GM19467 (cell line): ENCODE measurements at regions not wholly inside any gene's neighbourhood (a gene's known extent, or its start where the extent isn't known, plus 50 kb on each side); places are given as distances from the start of the nearest gene placed in this dataset.

Experiments
- ATAC-seq: cut with Tn5 transposase; IDR thresholded peaks from one replicate; pipeline ENCODE4 v1.9.1; 2021; ENCODE audit warnings: mild to moderate bottlenecking, moderate library complexity; ENCODE audit not compliant: unreplicated experiment

GRCh38 chr3:107082527-107082926 is 294.7 kb upstream of the CCDC54 start:
- no peak for ATAC-seq

GRCh38 chr3:107085261-107085660 is 292.0 kb upstream of the CCDC54 start:
- no peak for ATAC-seq

- ATAC-seq: no peak
Observed at GRCh38 chr3:107092121-107092520, 285.1 kb upstream of the CCDC54 start.

GRCh38 chr3:107098864-107099263 is 278.4 kb upstream of the CCDC54 start:
- ATAC-seq: no peak

GRCh38 chr3:107100137-107100536 is 277.1 kb upstream of the CCDC54 start:
- no peak for ATAC-seq

GRCh38 chr3:107100573-107100972 is 276.7 kb upstream of the CCDC54 start:
- no peak for ATAC-seq

GRCh38 chr3:107103786-107104185 is 273.5 kb upstream of the CCDC54 start:
- ATAC-seq: no peak

- no peak for ATAC-seq
Observed at GRCh38 chr3:107106316-107106715, 270.9 kb upstream of the CCDC54 start.

GRCh38 chr3:107106907-107107306 is 270.3 kb upstream of the CCDC54 start:
- no peak for ATAC-seq

- no peak for ATAC-seq
Observed at GRCh38 chr3:107110596-107111305, 266.5 kb upstream of the CCDC54 start.

GRCh38 chr3:107111872-107112271 is 265.4 kb upstream of the CCDC54 start:
- no peak for ATAC-seq

- ATAC-seq: no peak
Observed at GRCh38 chr3:107112356-107112755, 264.9 kb upstream of the CCDC54 start.

GRCh38 chr3:107116251-107116650 is 261.0 kb upstream of the CCDC54 start:
- ATAC-seq: no peak

- no peak for ATAC-seq
Observed at GRCh38 chr3:107117156-107117555, 260.1 kb upstream of the CCDC54 start.

GRCh38 chr3:107117922-107118536 is 259.2 kb upstream of the CCDC54 start:
- no peak for ATAC-seq

- no peak for ATAC-seq
Observed at GRCh38 chr3:107124885-107125284, 252.4 kb upstream of the CCDC54 start.

- ATAC-seq: no peak
Observed at GRCh38 chr3:107128946-107129345, 248.3 kb upstream of the CCDC54 start.

- no peak for ATAC-seq
Observed at GRCh38 chr3:107130089-107130700, 247.0 kb upstream of the CCDC54 start.

- no peak for ATAC-seq
Observed at GRCh38 chr3:107132674-107133073, 244.6 kb upstream of the CCDC54 start.

GRCh38 chr3:107133891-107134290 is 243.3 kb upstream of the CCDC54 start:
- ATAC-seq: no peak

- ATAC-seq: no peak
Observed at GRCh38 chr3:107142171-107142570, 235.1 kb upstream of the CCDC54 start.
